C4-2B (cell line): ENCODE measurements at regions not wholly inside any gene's neighbourhood (a gene's known extent, or its start where the extent isn't known, plus 50 kb on each side); places are given as distances from the start of the nearest gene placed in this dataset.

Experiments used
- ZFX ChIP-seq: fragments of 450-650 bp; IDR thresholded peaks from 2 replicates; pipeline ENCODE4 v1.6.1; 2017
- TF ChIP-seq, protein P1 (sequence below): fragments of 450-650 bp; conservative IDR thresholded peaks from 2 replicates; pipeline ENCODE4 v1.5.1; 2017; ENCODE audit warnings: mild to moderate bottlenecking

DNA sequence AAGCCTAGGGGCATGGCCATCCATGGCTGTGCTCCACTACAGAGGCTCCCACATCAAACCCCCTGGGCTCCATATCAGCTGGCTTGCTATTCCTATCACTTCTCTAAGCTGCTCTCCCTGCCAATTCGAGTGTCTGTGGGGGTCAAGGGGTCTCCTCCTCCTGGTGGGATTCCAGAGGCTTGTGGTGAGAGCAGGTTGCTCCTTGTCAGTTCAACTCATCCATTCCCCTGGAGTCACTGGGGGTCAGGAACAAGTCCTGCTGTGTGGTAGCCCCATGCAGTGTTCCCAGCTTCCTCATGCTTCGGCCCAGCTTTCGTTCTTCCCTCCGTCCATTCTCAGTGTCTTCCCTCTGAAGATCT is 86.6 kb upstream of the UNC5B start:
- TF ChIP-seq, protein P1, sequence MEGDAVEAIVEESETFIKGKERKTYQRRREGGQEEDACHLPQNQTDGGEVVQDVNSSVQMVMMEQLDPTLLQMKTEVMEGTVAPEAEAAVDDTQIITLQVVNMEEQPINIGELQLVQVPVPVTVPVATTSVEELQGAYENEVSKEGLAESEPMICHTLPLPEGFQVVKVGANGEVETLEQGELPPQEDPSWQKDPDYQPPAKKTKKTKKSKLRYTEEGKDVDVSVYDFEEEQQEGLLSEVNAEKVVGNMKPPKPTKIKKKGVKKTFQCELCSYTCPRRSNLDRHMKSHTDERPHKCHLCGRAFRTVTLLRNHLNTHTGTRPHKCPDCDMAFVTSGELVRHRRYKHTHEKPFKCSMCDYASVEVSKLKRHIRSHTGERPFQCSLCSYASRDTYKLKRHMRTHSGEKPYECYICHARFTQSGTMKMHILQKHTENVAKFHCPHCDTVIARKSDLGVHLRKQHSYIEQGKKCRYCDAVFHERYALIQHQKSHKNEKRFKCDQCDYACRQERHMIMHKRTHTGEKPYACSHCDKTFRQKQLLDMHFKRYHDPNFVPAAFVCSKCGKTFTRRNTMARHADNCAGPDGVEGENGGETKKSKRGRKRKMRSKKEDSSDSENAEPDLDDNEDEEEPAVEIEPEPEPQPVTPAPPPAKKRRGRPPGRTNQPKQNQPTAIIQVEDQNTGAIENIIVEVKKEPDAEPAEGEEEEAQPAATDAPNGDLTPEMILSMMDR, result no peak
- TF ChIP-seq ZFX, result no peak
